Panc1 (cell line): ENCODE measurements at regions not wholly inside any gene's neighbourhood (a gene's known extent, or its start where the extent isn't known, plus 50 kb on each side); places are given as distances from the start of the nearest gene placed in this dataset.

ENCODE experiments used
- TF ChIP-seq, protein P1 (sequence below): fragments of 450-650 bp; IDR thresholded peaks from 2 replicates; pipeline ENCODE4 v1.5.1; 2017; ENCODE audit warnings: mild to moderate bottlenecking
- TF ChIP-seq, protein P2 (sequence below), 2 experiments: IDR thresholded peaks; 2 replicates each; pipeline ENCODE4 v1.6.1; 2011 to 2012; ENCODE audit warnings: low read depth in 2 of 2, control low read depth in 1 of 2, low read length in 1 of 2, mild to moderate bottlenecking in 1 of 2, moderate library complexity in 1 of 2; ENCODE audit not compliant: insufficient read depth in 1 of 2

DNA sequence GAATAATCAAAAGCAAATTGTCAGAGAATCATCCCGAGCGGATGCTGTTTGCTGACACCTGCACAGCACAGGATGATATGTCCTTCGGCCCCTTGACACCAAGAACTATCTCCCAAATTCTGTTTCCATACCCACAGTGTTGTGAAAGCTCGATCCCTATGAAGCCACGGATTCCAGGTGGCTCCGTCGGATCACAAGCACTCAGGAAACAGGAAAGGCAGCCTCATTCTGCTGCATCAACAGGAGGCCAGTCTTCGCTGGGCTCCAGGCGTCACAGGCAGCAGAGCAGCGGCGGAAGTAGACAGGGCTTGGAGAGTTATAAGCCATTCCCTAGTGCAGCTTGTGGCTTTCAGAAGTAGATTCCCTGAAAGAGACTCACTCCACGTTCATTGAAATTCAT lies 342.3 kb downstream of the C6orf118 start:
- TF ChIP-seq, protein P1, sequence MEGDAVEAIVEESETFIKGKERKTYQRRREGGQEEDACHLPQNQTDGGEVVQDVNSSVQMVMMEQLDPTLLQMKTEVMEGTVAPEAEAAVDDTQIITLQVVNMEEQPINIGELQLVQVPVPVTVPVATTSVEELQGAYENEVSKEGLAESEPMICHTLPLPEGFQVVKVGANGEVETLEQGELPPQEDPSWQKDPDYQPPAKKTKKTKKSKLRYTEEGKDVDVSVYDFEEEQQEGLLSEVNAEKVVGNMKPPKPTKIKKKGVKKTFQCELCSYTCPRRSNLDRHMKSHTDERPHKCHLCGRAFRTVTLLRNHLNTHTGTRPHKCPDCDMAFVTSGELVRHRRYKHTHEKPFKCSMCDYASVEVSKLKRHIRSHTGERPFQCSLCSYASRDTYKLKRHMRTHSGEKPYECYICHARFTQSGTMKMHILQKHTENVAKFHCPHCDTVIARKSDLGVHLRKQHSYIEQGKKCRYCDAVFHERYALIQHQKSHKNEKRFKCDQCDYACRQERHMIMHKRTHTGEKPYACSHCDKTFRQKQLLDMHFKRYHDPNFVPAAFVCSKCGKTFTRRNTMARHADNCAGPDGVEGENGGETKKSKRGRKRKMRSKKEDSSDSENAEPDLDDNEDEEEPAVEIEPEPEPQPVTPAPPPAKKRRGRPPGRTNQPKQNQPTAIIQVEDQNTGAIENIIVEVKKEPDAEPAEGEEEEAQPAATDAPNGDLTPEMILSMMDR, result no peak
- TF ChIP-seq, protein P2, sequence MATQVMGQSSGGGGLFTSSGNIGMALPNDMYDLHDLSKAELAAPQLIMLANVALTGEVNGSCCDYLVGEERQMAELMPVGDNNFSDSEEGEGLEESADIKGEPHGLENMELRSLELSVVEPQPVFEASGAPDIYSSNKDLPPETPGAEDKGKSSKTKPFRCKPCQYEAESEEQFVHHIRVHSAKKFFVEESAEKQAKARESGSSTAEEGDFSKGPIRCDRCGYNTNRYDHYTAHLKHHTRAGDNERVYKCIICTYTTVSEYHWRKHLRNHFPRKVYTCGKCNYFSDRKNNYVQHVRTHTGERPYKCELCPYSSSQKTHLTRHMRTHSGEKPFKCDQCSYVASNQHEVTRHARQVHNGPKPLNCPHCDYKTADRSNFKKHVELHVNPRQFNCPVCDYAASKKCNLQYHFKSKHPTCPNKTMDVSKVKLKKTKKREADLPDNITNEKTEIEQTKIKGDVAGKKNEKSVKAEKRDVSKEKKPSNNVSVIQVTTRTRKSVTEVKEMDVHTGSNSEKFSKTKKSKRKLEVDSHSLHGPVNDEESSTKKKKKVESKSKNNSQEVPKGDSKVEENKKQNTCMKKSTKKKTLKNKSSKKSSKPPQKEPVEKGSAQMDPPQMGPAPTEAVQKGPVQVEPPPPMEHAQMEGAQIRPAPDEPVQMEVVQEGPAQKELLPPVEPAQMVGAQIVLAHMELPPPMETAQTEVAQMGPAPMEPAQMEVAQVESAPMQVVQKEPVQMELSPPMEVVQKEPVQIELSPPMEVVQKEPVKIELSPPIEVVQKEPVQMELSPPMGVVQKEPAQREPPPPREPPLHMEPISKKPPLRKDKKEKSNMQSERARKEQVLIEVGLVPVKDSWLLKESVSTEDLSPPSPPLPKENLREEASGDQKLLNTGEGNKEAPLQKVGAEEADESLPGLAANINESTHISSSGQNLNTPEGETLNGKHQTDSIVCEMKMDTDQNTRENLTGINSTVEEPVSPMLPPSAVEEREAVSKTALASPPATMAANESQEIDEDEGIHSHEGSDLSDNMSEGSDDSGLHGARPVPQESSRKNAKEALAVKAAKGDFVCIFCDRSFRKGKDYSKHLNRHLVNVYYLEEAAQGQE (IDR thresholded peaks at IDR 0.05; ENCODE audit: insufficient read depth in 1 of 2, low read depth in 2 of 2, low read length in 1 of 2), result no peak
